ENCODE measurements at regions not wholly inside any gene's neighbourhood (a gene's known extent, or its start where the extent isn't known, plus 50 kb on each side); places are given as distances from the start of the nearest gene placed in this dataset.

- TF ChIP-seq POLR2A (IDR thresholded peaks at IDR 0.05) (no peak), CTCF (IDR thresholded peaks at IDR 0.05) (no peak)
Measured at GRCh38 chr6:156648616-156649015, 128.6 kb upstream of the ARID1B start.

Data from sigmoid colon (tissue), 3 donors.